ENCODE measurements at regions not wholly inside any gene's neighbourhood (a gene's known extent, or its start where the extent isn't known, plus 50 kb on each side); places are given as distances from the start of the nearest gene placed in this dataset.

GRCh38 chr9:89802781-89803355 lies 198.1 kb downstream of the GADD45G start:
- FAIRE-seq = no peak
- Histone ChIP-seq H3K14ac (ENCODE audit: insufficient read length) (no peak overlapping the region), H3K27me3 (replicated peaks in 1 of 4; ENCODE audit: control insufficient read depth in 3 of 4, extremely low read depth in 1 of 4, insufficient read depth in 3 of 4, low read length in 3 of 4) (no peaks in the 10 kb centered on the region; a peak in 1 of 7 replicates), H3K36me3 (ENCODE audit: control insufficient read depth in 2 of 4, insufficient read depth in 4 of 4, low read length in 3 of 4) (no peaks in the 10 kb centered on the region; a peak in 1 of 8 replicates), H2BK12ac (ENCODE audit: low read depth, low read length) (no peak overlapping the region), H3K23ac (ENCODE audit: insufficient read length) (no peak overlapping the region), H2BK15ac (ENCODE audit: low read length) (no peak overlapping the region), H4K8ac (ENCODE audit: extremely low read depth, insufficient read depth, low read length) (no peak overlapping the region), H3K79me2 (ENCODE audit: control insufficient read depth in 1 of 2, insufficient read depth in 2 of 2, low read length in 2 of 2) (no peaks in the 10 kb centered on the region), H2AK5ac (ENCODE audit: low read depth, low read length) (no peak overlapping the region), H3K27ac (ENCODE audit: low read depth, low read length) (no peak overlapping the region), H2BK20ac (ENCODE audit: low read length) (no peak overlapping the region), H4K20me1 (replicated peaks in 1 of 2; ENCODE audit: control insufficient read depth in 1 of 2, insufficient read depth in 2 of 2, low read length in 2 of 2) (no peaks in the 10 kb centered on the region), H3K4me3 (ENCODE audit: extremely low read depth in 1 of 4, insufficient read depth in 2 of 4, low read depth in 3 of 4, low read length in 4 of 4) (no peak overlapping the region), H3K9me3 (ENCODE audit: insufficient read depth in 2 of 2, low read depth in 1 of 2, low read length in 1 of 2) (no peaks in the 10 kb centered on the region), H3K79me1 (ENCODE audit: low read depth, low read length) (no peaks in the 10 kb centered on the region), H3K23me2 (ENCODE audit: low read depth, low read length) (no peaks in the 10 kb centered on the region), H3K9ac (replicated peaks in 1 of 4; ENCODE audit: extremely low read depth in 1 of 4, low read depth in 3 of 4, low read length in 3 of 4) (no peak overlapping the region), H3K4ac (replicated peaks; ENCODE audit: insufficient read length, low read depth, low read length) (no peak overlapping the region), H4K5ac (ENCODE audit: insufficient read length, low read depth, low read length) (no peak overlapping the region), H3K56ac (replicated peaks; ENCODE audit: insufficient read length, low read depth, low read length) (no peak overlapping the region), H2BK120ac (replicated peaks; ENCODE audit: low read depth, low read length) (no peak overlapping the region), H3K4me1 (replicated peaks in 1 of 4; ENCODE audit: control insufficient read depth in 3 of 4, insufficient read depth in 4 of 4, low read length in 3 of 4) (peaks cover 2 to 9% (median 6%) of the 10 kb centered on the region in 4 experiments), H2BK5ac (ENCODE audit: low read depth, low read length) (no peak overlapping the region), H4K91ac (replicated peaks; ENCODE audit: insufficient read length, low read length) (no peak overlapping the region), H3K18ac (ENCODE audit: extremely low read depth, low read length) (peak overlapping the region; percentile 74; the same call in 1 of the 2 replicates), H2AFZ (ENCODE audit: low read length) (no peak overlapping the region), H3K4me2 (ENCODE audit: insufficient read depth in 1 of 2, low read depth in 2 of 2, low read length in 2 of 2) (no peak overlapping the region)
- TF ChIP-seq CBX8 (IDR thresholded peaks at IDR 0.05; ENCODE audit: borderline replicate concordance, low read depth, low read length) (no peak), EZH2 (IDR thresholded peaks at IDR 0.05; ENCODE audit: low read depth, low read length, severe bottlenecking) (no peak)
- 82% methylated on average over 8 of the region's 8 CpGs; no CpG with 5 or more reads in 1 of the 2 experiments for WGBS, 2 experiments (ENCODE audit: extremely low coverage in 1 of 2, insufficient coverage in 1 of 2, insufficient read length in 1 of 2, insufficient replicate concordance in 2 of 2, low coverage in 1 of 2, low lambda C conversion rate in 2 of 2, missing lambda C conversion rate in 1 of 2)
- CTCF ChIA-PET (ENCODE audit: partially characterized antibody) = interaction anchor here (0.9 to 2.4 kb wide), 8 partner anchors 9 to 297 kb away, joined by 3 to 8 read pairs (median 4); no protein-coding TSS in a partner anchor
- POLR2A ChIA-PET (ENCODE audit: partially characterized antibody) = no interaction called here
- no peak for DNase-seq (ENCODE audit: low read depth in 1 of 2, low spot score in 2 of 2)

Measured in H1 (cell line).